HCT116 (cell line): ENCODE measurements at regions not wholly inside any gene's neighbourhood (a gene's known extent, or its start where the extent isn't known, plus 50 kb on each side); places are given as distances from the start of the nearest gene placed in this dataset.

Experiments
- ATAC-seq: fragments of 200-7000 bp; cut with Tn5 transposase; 2 replicates; pipeline ENCODE4 v1.9.1; 2020; ENCODE audit warnings: mild to moderate bottlenecking, moderate library complexity
- BruUV-seq: library from RNA; stranded (reverse); fragments of 400-500 nt; replicated peaks from 2 replicates; lab custom pipeline; 2021; lab: Mats Ljungman, UMichigan
- CTCF ChIA-PET: fragments of 300-600 bp; sonication (Branson Sonifier 250); formaldehyde crosslinking; loops from one replicate; lab custom pipeline; 2021; ENCODE audit warnings: antibody characterized with exemption; lab: Charles Lee
- POLR2A ChIA-PET: fragments of 300-600, 350-600 bp; sonication (Branson Sonifier 250); formaldehyde crosslinking; loops from one replicate; lab custom pipeline; 2021; ENCODE audit warnings: antibody characterized with exemption; lab: Charles Lee
- RAD21 ChIA-PET, 2 experiments: fragments of 300-600 bp; sonication (Branson Sonifier 250); formaldehyde crosslinking; loops; one replicate each; lab custom pipeline; 2023; ENCODE audit warnings: low total read pairs in 2 of 2; ENCODE audit not compliant: uncharacterized antibody in 2 of 2, unreplicated experiment in 2 of 2, low non-redundant PET in 1 of 2; lab: Charles Lee
- DNase-seq: peaks from one replicate; pipeline ENCODE4 v3.0.0-alpha.2; 2010; ENCODE audit warnings: low read depth, low spot score
- H2AFZ ChIP-seq: fragments of 200-600 bp; shearing (Covaris generic), sonication (generic); 2 replicates; pipeline ENCODE4 v1.6.1; 2017; ENCODE audit warnings: low read depth, mixed run types, mixed read lengths, antibody characterized with exemption, low read length; ENCODE audit not compliant: poor library complexity, severe bottlenecking
- H3K27ac ChIP-seq: 2 replicates; pipeline ENCODE4 v1.5.1; 2012; ENCODE audit warnings: low read depth, low read length
- H3K27me3 ChIP-seq: fragments of 200-600 bp; sonication (generic); 2 replicates; pipeline ENCODE4 v1.6.1; 2016; ENCODE audit warnings: mixed run types, low read length, mixed read lengths; ENCODE audit not compliant: insufficient read depth
- H3K36me3 ChIP-seq, 2 experiments: fragments of 200-500 bp in 1 of 2; fragments of 200-600 bp in 1 of 2; sonication (Bioruptor generic) in 1 of 2; sonication (generic) in 1 of 2; 2 replicates each; pipeline versions ENCODE4 v1.5.1 to v1.6.1; 2014 to 2016; ENCODE audit warnings: low read length in 2 of 2, inconsistent platforms in 1 of 2, mixed read lengths in 1 of 2, mixed run types in 1 of 2; ENCODE audit not compliant: insufficient read depth in 2 of 2, control insufficient read depth in 1 of 2
- H3K4me1 ChIP-seq, 2 experiments: fragments of 200-600 bp in 1 of 2; sonication (generic) in 1 of 2; 2 replicates each; pipeline versions ENCODE4 v1.5.1 to v1.6.1; 2012 to 2017; ENCODE audit warnings: low read length in 2 of 2, inconsistent platforms in 1 of 2, mild to moderate bottlenecking in 1 of 2, mixed read lengths in 1 of 2, mixed run types in 1 of 2, moderate library complexity in 1 of 2; ENCODE audit not compliant: insufficient read depth in 2 of 2, control insufficient read depth in 1 of 2
- H3K4me2 ChIP-seq: fragments of 200-600 bp; sonication (generic); 2 replicates; pipeline ENCODE4 v1.6.1; 2017; ENCODE audit warnings: mixed run types, low read length, mixed read lengths
- H3K4me3 ChIP-seq, 2 experiments: fragments of 200-600 bp in 1 of 2; sonication (generic) in 1 of 2; replicated peaks in 1 of 2; 2 replicates each; pipeline ENCODE4 v1.5.1; 2011 to 2016; ENCODE audit warnings: low read length in 2 of 2, control low read depth in 1 of 2, low read depth in 1 of 2, mild to moderate bottlenecking in 1 of 2, mixed read lengths in 1 of 2, mixed run types in 1 of 2
- H3K79me2 ChIP-seq: fragments of 200-600 bp; sonication (generic); 2 replicates; pipeline ENCODE4 v1.6.1; 2017; ENCODE audit warnings: mild to moderate bottlenecking, mixed run types, low read length, moderate library complexity, mixed read lengths; ENCODE audit not compliant: insufficient read depth
- H3K9ac ChIP-seq: fragments of 200-600 bp; sonication (generic); 2 replicates; pipeline ENCODE4 v1.6.1; 2016; ENCODE audit warnings: low read length, mixed read lengths
- H3K9me2 ChIP-seq: fragments of 200-600 bp; sonication (generic), shearing (Covaris generic); 2 replicates; pipeline ENCODE4 v1.6.1; 2017; ENCODE audit warnings: mixed run types, mild to moderate bottlenecking, moderate library complexity; ENCODE audit not compliant: insufficient read depth
- H3K9me3 ChIP-seq, 2 experiments: fragments of 200-500 bp in 1 of 2; fragments of 200-600 bp in 1 of 2; sonication (Bioruptor generic) in 1 of 2; sonication (generic) in 1 of 2; 2 replicates each; pipeline ENCODE4 v1.6.1; 2014 to 2017; ENCODE audit warnings: low read length in 2 of 2, mixed read lengths in 2 of 2, inconsistent platforms in 1 of 2, low read depth in 1 of 2, mild to moderate bottlenecking in 1 of 2, mixed run types in 1 of 2, moderate library complexity in 1 of 2; ENCODE audit not compliant: control insufficient read depth in 1 of 2, insufficient read depth in 1 of 2
- H4K20me1 ChIP-seq: fragments of 200-600 bp; sonication (generic), shearing (Covaris generic); 2 replicates; pipeline ENCODE4 v1.6.1; 2017; ENCODE audit warnings: mixed run types, mild to moderate bottlenecking, moderate library complexity; ENCODE audit not compliant: insufficient read depth
- ATF3 ChIP-seq: IDR thresholded peaks from 2 replicates; pipeline ENCODE4 v1.6.1; 2012
- JUND ChIP-seq: IDR thresholded peaks from 2 replicates; pipeline ENCODE4 v1.6.1; 2012
- POLR2A ChIP-seq: IDR thresholded peaks from 2 replicates; pipeline ENCODE4 v1.7.0; 2011; ENCODE audit warnings: borderline replicate concordance; ENCODE audit not compliant: insufficient read depth, insufficient read length; ENCODE audit errors: extremely low read depth
- TCF7L2 ChIP-seq: IDR thresholded peaks from 2 replicates; pipeline ENCODE4 v1.7.0; 2011; ENCODE audit warnings: borderline replicate concordance, inconsistent platforms; ENCODE audit not compliant: insufficient read depth, insufficient read length; ENCODE audit errors: extremely low read depth
- intact Hi-C: fragments of 100-400 bp; cut with micrococcal nuclease; formaldehyde crosslinking; loops from 2 replicates; pipeline ENCODE4 v1.10.0; 2022

GRCh38 chr6:72505446-72505845 lies 116.4 kb upstream of the KCNQ5 start:
- Histone ChIP-seq H3K36me3 (no peaks in the 10 kb centered on the region), H3K4me2 (no peak overlapping the region), H3K27me3 (peaks cover 16% of the 10 kb centered on the region; the same call in 1 of the 2 replicates), H3K9ac (no peak overlapping the region), H3K4me3 (no peak overlapping the region), H3K9me2 (no peaks in the 10 kb centered on the region), H3K4me1 (no peaks in the 10 kb centered on the region), H3K9me3 (no peaks in the 10 kb centered on the region), H4K20me1 (no peaks in the 10 kb centered on the region), H3K79me2 (no peaks in the 10 kb centered on the region), H3K27ac (no peak overlapping the region), H2AFZ (no peak overlapping the region)
- no peak for DNase-seq
- ATAC-seq: no peak
- CTCF ChIA-PET: no interaction called here
- POLR2A ChIA-PET: no interaction called here
- RAD21 ChIA-PET: no interaction called here
- intact Hi-C loops: no loop called here
- TF ChIP-seq JUND: no peak
- BruUV-seq: no TSS peak

GRCh38 chr6:72519871-72520270 lies 102.0 kb upstream of the KCNQ5 start:
- Histone ChIP-seq H3K4me3 (no peak overlapping the region), H3K4me1 (no peaks in the 10 kb centered on the region), H3K4me2 (no peak overlapping the region), H3K9me2 (no peaks in the 10 kb centered on the region), H3K79me2 (no peaks in the 10 kb centered on the region), H3K9ac (no peak overlapping the region), H3K27me3 (peaks cover 9% of the 10 kb centered on the region; the same call in 1 of the 2 replicates), H3K9me3 (no peaks in the 10 kb centered on the region), H2AFZ (no peak overlapping the region), H4K20me1 (no peaks in the 10 kb centered on the region), H3K27ac (no peak overlapping the region), H3K36me3 (no peaks in the 10 kb centered on the region)
- no peak for DNase-seq
- ChIA-PET POLR2A (no interaction called here), CTCF (no interaction called here), RAD21 (no interaction called here)
- no peak for TF ChIP-seq JUND
- TF ChIP-seq POLR2A: no peak
- no peak for TF ChIP-seq ATF3
- TF ChIP-seq TCF7L2: no peak
- no peak for ATAC-seq
- intact Hi-C loops: no loop called here
- BruUV-seq: no TSS peak
